Right lobe of liver (tissue), 4 donors: ENCODE measurements at regions not wholly inside any gene's neighbourhood (a gene's known extent, or its start where the extent isn't known, plus 50 kb on each side); places are given as distances from the start of the nearest gene placed in this dataset.

Experiments
- CTCF ChIP-seq, 4 donors: fragments of 200-600 bp in 3 of 4; fragments of 450-650 bp in 1 of 4; IDR thresholded peaks; one replicate each; pipeline versions ENCODE4 v1.5.1 to v1.8.0; 2016 to 2022; ENCODE audit warnings: antibody characterized with exemption in 4 of 4, mild to moderate bottlenecking in 2 of 4
- POLR2A ChIP-seq: fragments of 450-650 bp; IDR thresholded peaks from one replicate; pipeline ENCODE4 v1.6.1; 2017; ENCODE audit warnings: antibody characterized with exemption, mild to moderate bottlenecking
- donor health status: DM: no; HTN: no; CAD: no.
- donor health status: DM: no; HTN: no; CAD: no.
- donor health status: DM: no; HTN: yes; CAD: no.

- TF ChIP-seq CTCF (IDR thresholded peaks at IDR 0.05) = no peak
- TF ChIP-seq POLR2A = no peak
These were observed 217.8 kb downstream of the EPM2A start for GRCh38 chr6:145517492-145517891.
